TTC549 (cell line): ENCODE measurements at regions not wholly inside any gene's neighbourhood (a gene's known extent, or its start where the extent isn't known, plus 50 kb on each side); places are given as distances from the start of the nearest gene placed in this dataset.
"Not testable (repeated sequence)": the region's sequence is repeated elsewhere in the genome, so short reads cannot be mapped to it uniquely, and the experiment has no call there.

Source experiments
- FAIRE-seq: peaks from 2 replicates; lab custom pipeline; 2012; peaks lifted over from hg19 to GRCh38; lab: Jason Lieb, UNC

DNA sequence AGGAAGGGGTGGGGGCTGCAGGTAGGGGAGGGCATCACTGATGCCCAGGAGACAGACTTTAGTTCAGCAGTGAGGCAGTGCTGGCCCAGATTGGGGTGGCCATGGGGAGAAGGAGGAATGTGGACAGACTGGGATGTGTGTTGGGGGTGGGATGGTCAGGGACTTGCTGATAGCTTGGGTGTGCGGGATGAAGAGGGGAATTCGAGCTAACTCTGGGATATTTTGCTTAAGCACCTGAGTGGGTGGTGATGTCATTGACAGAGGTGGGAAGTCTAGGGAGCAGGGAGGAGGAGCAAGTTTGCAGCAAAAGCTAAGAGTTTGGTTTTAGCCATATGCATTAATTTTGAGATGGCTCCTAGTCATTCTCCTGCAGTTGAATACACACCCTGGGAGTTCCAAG, 207.5 kb downstream of the RPLP1 start:
- FAIRE-seq = no peak

DNA sequence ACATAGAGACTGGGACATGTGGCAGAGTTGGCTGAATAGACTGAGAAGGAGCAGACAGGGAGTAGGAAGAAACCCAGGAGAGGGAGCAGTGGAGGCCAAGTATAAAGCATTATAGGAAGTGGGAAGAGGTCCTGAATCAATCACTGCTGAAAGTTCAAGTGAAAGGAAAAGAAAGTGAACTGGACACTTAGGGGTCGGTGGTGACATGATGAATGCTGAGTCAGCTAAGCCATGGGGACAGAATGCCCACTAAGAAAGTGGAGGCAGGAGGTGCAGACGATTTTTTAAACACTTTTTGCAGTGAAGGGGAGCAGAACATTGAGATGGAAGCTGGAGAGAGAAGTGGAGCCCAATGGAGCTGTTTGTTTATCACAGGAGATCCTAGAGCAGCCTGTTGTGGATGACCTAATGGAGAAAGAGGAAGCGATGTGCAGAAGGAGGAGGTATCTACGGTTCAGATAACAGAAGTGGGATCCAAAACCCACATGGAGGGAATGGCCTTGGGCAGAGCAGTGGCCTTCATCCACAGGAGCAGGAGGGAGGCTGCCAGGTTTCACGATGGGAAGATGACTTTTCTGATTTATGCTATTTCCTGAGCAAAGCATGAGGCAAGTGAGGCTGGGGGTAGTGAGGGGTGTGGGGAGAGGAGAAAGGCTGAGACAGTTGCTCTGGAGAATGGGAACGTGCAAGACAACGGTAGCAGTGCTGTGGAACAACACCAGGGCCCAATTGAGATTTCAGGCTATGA, 208.2 kb downstream of the RPLP1 start:
- no peak for FAIRE-seq

GRCh38 chr15:69661446-69661845, 208.8 kb downstream of the RPLP1 start:
- FAIRE-seq = no peak

- no peak for FAIRE-seq
These were observed 209.4 kb downstream of the RPLP1 start for GRCh38 chr15:69661871-69662644.

DNA sequence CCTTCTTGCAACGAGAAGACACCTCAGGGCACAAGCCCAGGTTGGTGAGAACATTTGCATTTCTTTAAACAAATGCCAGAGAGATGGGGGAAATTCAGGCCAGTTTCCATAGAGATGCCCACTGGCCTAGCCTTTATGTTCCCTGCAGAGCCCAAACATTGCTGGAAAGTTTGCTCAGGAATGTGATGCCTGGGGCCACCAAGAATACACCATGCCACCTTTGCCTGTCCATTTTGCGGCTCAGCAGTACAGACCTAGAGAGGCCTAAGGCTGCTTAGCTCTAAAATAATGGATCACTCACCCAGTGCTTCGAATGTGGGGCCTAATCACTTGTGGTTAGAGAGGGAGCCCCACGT, 210.0 kb downstream of the RPLP1 start:
- no peak for FAIRE-seq

DNA sequence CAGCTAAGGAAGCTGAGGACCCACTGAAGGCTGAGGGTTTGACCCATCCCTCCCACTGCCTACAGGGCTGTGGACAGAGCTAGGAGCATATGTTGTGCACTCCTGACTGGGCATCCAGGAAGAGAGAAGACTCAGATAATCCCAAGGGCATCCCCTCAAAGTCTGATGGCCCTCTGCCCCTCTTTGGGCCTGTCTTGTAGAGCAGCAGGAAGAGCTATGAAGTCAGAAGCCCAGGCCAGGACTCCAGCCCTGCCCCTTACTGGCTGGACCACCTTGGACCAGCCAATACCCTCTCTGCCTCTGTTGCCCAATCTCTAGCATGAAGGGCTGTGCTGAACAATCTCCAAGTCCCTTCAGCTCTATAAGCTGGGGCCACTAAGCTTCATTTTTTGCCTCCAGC, 210.8 kb downstream of the RPLP1 start:
- FAIRE-seq = no peak

- FAIRE-seq = no peak
These were observed 211.4 kb downstream of the RPLP1 start for GRCh38 chr15:69663982-69664381.

- FAIRE-seq = no peak
These were observed 212.3 kb downstream of the RPLP1 start for GRCh38 chr15:69664572-69665571.

- FAIRE-seq = no peak
These were observed 213.1 kb downstream of the RPLP1 start for GRCh38 chr15:69665641-69666111.

DNA sequence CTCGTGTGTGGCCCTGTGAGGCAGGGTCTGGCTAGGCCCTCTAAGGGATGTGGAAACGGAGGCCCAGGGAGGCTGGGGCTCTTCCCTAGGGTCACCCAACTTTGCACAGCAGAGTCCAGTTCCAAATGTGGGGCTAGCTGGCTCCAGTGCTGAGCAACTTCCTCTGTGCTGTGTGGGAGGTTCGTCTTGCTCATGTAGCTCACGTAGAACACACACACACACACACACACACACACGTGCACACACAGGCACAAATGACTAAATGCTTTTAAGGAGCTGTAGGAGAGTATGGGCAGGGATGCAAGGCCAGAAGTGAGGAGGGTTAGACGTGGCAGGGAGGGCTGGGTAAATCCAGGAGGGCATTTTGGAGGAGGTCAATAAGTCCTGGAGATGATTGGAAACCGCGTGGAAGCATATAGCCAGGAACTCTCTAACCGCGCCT, 213.8 kb downstream of the RPLP1 start:
- no peak for FAIRE-seq

- FAIRE-seq = no peak
These were observed 214.5 kb downstream of the RPLP1 start for GRCh38 chr15:69666921-69667811.

GRCh38 chr15:69668039-69668705, 215.6 kb downstream of the RPLP1 start:
- no peak for FAIRE-seq

DNA sequence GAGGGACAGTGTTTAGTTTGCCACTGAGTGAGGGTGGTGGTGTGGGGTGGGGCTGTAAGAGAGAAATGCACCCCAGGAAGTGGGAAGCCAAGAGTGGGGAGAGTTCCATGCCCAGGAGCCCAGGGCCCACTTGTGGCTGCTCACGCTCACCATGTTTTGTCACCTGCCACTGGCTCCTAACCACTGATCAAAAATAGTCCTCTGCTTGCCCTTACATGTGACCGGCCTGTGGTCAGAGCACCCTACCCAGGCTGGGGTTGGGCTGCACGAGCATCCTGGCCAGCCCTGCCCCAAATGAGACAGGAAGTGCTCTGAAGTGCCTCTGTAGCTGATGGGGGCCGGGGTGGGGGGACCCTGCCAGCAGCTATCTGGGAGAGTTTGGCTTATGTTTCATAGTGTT, 216.3 kb downstream of the RPLP1 start:
- no peak for FAIRE-seq

GRCh38 chr15:69669446-69669845, 216.8 kb downstream of the RPLP1 start:
- FAIRE-seq = no peak

DNA sequence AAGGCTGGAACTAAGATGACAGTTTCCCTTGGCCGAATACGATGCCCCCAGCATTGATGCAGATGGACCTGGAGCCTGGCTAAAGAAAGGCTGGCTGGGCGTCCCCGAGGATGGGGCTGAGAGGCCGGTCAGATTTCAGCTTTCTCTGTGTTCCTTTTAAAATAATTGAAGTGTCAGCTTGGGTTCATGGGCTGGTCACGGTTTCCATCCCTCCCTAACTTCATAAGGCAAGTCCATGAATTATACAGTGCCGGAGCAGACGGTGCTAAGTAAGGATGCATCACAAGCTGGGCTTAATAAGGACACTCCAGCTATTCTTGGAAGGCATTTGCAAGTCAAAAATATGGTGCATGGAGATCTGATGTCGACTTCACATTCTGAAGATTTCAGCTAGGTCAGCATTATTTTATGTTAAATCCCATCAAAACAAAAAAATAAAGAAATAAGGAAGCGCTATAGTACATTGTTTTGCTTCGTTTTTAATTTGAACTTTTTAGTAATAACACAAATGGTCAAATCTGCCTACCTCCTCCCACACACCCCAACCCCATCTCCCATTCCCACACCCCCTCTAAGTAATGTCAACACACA, 220.8 kb downstream of the RPLP1 start:
- no peak for FAIRE-seq

- no peak for FAIRE-seq
These were observed 223.1 kb downstream of the RPLP1 start for GRCh38 chr15:69675731-69676130.

DNA sequence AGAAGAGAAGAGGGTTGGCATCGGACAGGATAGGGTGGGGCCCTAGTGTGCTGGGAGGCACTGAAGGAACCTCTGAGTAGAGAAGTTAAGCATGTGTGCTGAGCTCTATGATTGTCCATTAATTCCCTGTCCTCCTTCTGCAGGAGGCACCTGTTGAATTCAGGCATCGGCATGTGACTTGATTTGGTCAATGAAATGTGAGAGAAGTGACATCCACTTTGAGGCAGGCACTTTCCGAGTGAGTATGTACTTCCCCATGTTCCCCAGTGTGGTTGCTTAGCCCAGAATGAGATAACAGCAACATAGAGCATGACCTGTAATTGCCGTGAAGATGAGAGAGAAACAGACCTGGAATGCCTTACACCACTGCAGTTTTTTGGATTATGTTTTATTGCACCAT, 224.8 kb downstream of the RPLP1 start:
- no peak for FAIRE-seq

- FAIRE-seq = no peak
These were observed 227.1 kb downstream of the RPLP1 start for GRCh38 chr15:69679623-69680228.

DNA sequence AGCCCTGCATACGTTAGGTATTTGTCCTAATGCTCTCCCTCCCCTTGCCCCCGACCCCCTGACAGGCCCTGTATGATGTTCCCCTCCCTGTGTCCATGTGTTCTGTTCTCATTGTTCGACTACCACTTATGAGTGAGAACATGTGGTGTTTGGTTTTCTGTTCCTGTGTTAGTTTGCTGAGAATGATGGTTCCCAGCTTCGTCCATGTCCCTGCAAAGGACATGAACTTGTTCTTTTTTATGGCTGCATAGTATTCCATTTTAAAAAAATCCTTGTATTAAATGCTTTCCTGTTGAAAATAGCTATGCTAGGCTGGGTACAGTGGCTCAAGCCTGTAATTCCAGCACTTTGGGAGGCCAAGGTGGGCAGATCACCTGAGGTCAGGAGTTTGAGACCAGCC, 232.2 kb downstream of the RPLP1 start:
- not testable (repeated sequence) for FAIRE-seq
